CD14-positive monocyte (primary cell): ENCODE measurements at regions not wholly inside any gene's neighbourhood (a gene's known extent, or its start where the extent isn't known, plus 50 kb on each side); places are given as distances from the start of the nearest gene placed in this dataset.

Source experiments
- DNase-seq, 3 donors: peaks; one replicate each; pipeline ENCODE4 v3.0.0-alpha.2; 2011 to 2022
- H2AFZ ChIP-seq: 2 replicates; pipeline ENCODE4 v1.6.0; 2012; ENCODE audit warnings: mild to moderate bottlenecking, low read depth, low read length, inconsistent platforms; ENCODE audit not compliant: insufficient read depth, poor library complexity, severe bottlenecking
- H3K27ac ChIP-seq, 2 donors: 1 replicate in 1 of 2; 2 replicates in 1 of 2; pipeline ENCODE4 v1.5.1; 2012 to 2013; ENCODE audit warnings: low read length in 2 of 2, control low read depth in 1 of 2, inconsistent platforms in 1 of 2, low read depth in 1 of 2, mild to moderate bottlenecking in 1 of 2
- H3K27me3 ChIP-seq, 2 donors: one replicate each; pipeline versions ENCODE4 v1.6.0 to v1.6.1; 2011 to 2013; ENCODE audit warnings: low read length in 2 of 2; ENCODE audit not compliant: control insufficient read depth in 2 of 2, insufficient read depth in 2 of 2
- H3K36me3 ChIP-seq, 2 donors: replicated peaks in 1 of 2; 1 replicate in 1 of 2; 2 replicates in 1 of 2; pipeline versions ENCODE4 v1.5.1 to v1.6.1; 2012 to 2013; ENCODE audit warnings: low read length in 2 of 2, control low read depth in 1 of 2, inconsistent platforms in 1 of 2, mild to moderate bottlenecking in 1 of 2; ENCODE audit not compliant: insufficient read depth in 2 of 2, control insufficient read depth in 1 of 2
- H3K4me1 ChIP-seq, 2 donors: 1 replicate in 1 of 2; 2 replicates in 1 of 2; pipeline versions ENCODE4 v1.5.1 to v1.6.1; 2012 to 2013; ENCODE audit warnings: low read length in 2 of 2, control low read depth in 1 of 2, inconsistent platforms in 1 of 2, mild to moderate bottlenecking in 1 of 2, moderate library complexity in 1 of 2; ENCODE audit not compliant: insufficient read depth in 2 of 2, control insufficient read depth in 1 of 2
- H3K4me2 ChIP-seq: replicated peaks from 2 replicates; pipeline ENCODE3; 2012; ENCODE audit warnings: low read length, moderate library complexity, mild to moderate bottlenecking; ENCODE audit not compliant: poor library complexity, severe bottlenecking; ENCODE audit errors: extremely low read depth
- H3K4me3 ChIP-seq, 3 experiments: fragments of 200-600 bp in 1 of 3; sonication (generic) in 1 of 3; replicated peaks in 1 of 3; 1 replicate in 2 of 3; 2 replicates in 1 of 3; pipeline ENCODE4 v1.5.1; 2011 to 2013; ENCODE audit warnings: low read length in 3 of 3, mild to moderate bottlenecking in 3 of 3, control low read depth in 2 of 3, low read depth in 2 of 3, inconsistent platforms in 1 of 3, moderate library complexity in 1 of 3
- H3K79me2 ChIP-seq: 2 replicates; pipeline ENCODE4 v1.6.0; 2012; ENCODE audit warnings: mild to moderate bottlenecking, control low read depth, inconsistent platforms, low read length, moderate library complexity; ENCODE audit not compliant: insufficient read depth
- H3K9ac ChIP-seq: 2 replicates; pipeline ENCODE4 v1.6.0; 2017; ENCODE audit warnings: low read length, mild to moderate bottlenecking; ENCODE audit not compliant: insufficient read depth, poor library complexity, severe bottlenecking
- H3K9me3 ChIP-seq, 2 donors: replicated peaks in 1 of 2; 1 replicate in 1 of 2; 2 replicates in 1 of 2; pipeline versions ENCODE4 v1.5.1 to v1.6.1; 2012 to 2013; ENCODE audit warnings: low read length in 2 of 2, control low read depth in 1 of 2; ENCODE audit not compliant: control insufficient read depth in 1 of 2, insufficient read depth in 1 of 2
- H4K20me1 ChIP-seq: 2 replicates; pipeline ENCODE4 v1.6.0; 2012; ENCODE audit warnings: mild to moderate bottlenecking, low read length, control low read depth, moderate library complexity; ENCODE audit not compliant: insufficient read depth
- H3K27ac Mint-ChIP-seq, 7 donors: one replicate each; pipeline ENCODE4 v1.8.0; 2020; ENCODE audit warnings: mild to moderate bottlenecking in 7 of 7, mixed read lengths in 7 of 7, moderate library complexity in 6 of 7, inconsistent platforms in 2 of 7
- H3K27me3 Mint-ChIP-seq, 3 donors: one replicate each; pipeline ENCODE4 v1.8.0; 2021 to 2022; ENCODE audit warnings: low read depth in 3 of 3, mild to moderate bottlenecking in 3 of 3, mixed read lengths in 3 of 3, moderate library complexity in 3 of 3, inconsistent platforms in 1 of 3
- H3K36me3 Mint-ChIP-seq, 2 donors: one replicate each; pipeline ENCODE4 v1.8.0; 2020; ENCODE audit warnings: mixed read lengths in 2 of 2, inconsistent platforms in 1 of 2, mild to moderate bottlenecking in 1 of 2
- H3K4me1 Mint-ChIP-seq: one replicate; pipeline ENCODE4 v1.8.0; 2020; ENCODE audit warnings: mild to moderate bottlenecking, mixed read lengths
- H3K4me3 Mint-ChIP-seq, 2 donors: one replicate each; pipeline ENCODE4 v1.8.0; 2020; ENCODE audit warnings: mild to moderate bottlenecking in 2 of 2, mixed read lengths in 2 of 2, moderate library complexity in 1 of 2
- H3K9me3 Mint-ChIP-seq, 7 donors: one replicate each; pipeline ENCODE4 v1.8.0; 2020 to 2022; ENCODE audit warnings: mixed read lengths in 7 of 7, mild to moderate bottlenecking in 6 of 7, moderate library complexity in 6 of 7, inconsistent platforms in 2 of 7
- CTCF ChIP-seq: fragments of 200-600 bp; IDR thresholded peaks from one replicate; pipeline ENCODE4 v1.8.0; 2022; ENCODE audit warnings: antibody characterized with exemption, mild to moderate bottlenecking
- WGBS: methylation state at CpG from one replicate; pipeline ENCODE4 v1.1.5; 2013; ENCODE audit warnings: missing lambda C conversion rate; ENCODE audit not compliant: insufficient coverage; 5-methylcytosine and 5-hydroxymethylcytosine counted together
- intact Hi-C, 2 donors: fragments of 100-400 bp; cut with micrococcal nuclease; formaldehyde crosslinking; loops; one replicate each; pipeline versions ENCODE4 v1.15.0 to v1.15.1; 2023

- intact Hi-C loops: no loop called here
- peaks cover 14 to 49% (median 29%) of the 10 kb centered on the region in 3 donors for H3K27me3 Mint-ChIP-seq
- no CpG with 5 or more reads among the region's 2 CpGs for WGBS
Measured at GRCh38 chr2:16015903-16016265, 75.5 kb downstream of the MYCN start.

GRCh38 chr2:16015210-16015902, 75.0 kb downstream of the MYCN start:
- Mint-ChIP-seq H3K4me1 (peaks cover 13% of the 10 kb centered on the region), H3K27ac (no peak overlapping the region), H3K27me3 (peaks cover 13 to 48% (median 29%) of the 10 kb centered on the region in 3 donors), H3K9me3 (peaks cover 0 to 13% (median 3%) of the 10 kb centered on the region in 7 donors), H3K4me3 (peak overlapping the region in 1 of 2 donors; percentile 68), H3K36me3 (no peaks in the 10 kb centered on the region)
- Histone ChIP-seq H3K4me3 (no peak overlapping the region), H3K36me3 (no peaks in the 10 kb centered on the region), H2AFZ (no peak overlapping the region), H3K79me2 (no peaks in the 10 kb centered on the region), H4K20me1 (no peaks in the 10 kb centered on the region), H3K27ac (no peak overlapping the region), H3K27me3 (peaks cover 14 to 47% of the 10 kb centered on the region in 2 donors), H3K9ac (no peak overlapping the region), H3K4me1 (no peaks in the 10 kb centered on the region), H3K9me3 (peaks cover 0 to 10% of the 10 kb centered on the region in 2 donors), H3K4me2 (no peak overlapping the region)
- no peak for DNase-seq
- WGBS: 90% methylated on average over 10 of the region's 15 CpGs
- no peak for TF ChIP-seq CTCF
- intact Hi-C loops: no loop called here

More at GRCh38 chr2:16015903-16016265, 75.5 kb downstream of the MYCN start:
- no peaks in the 10 kb centered on the region for H3K36me3 ChIP-seq
- no peak overlapping the region for H2AFZ ChIP-seq
- no peak for DNase-seq
- H3K4me3 ChIP-seq: no peak overlapping the region
- H3K9ac ChIP-seq: no peak overlapping the region
- H3K36me3 Mint-ChIP-seq: no peaks in the 10 kb centered on the region
- H4K20me1 ChIP-seq: no peaks in the 10 kb centered on the region
- peaks cover 14 to 47% of the 10 kb centered on the region in 2 donors for H3K27me3 ChIP-seq
- H3K27ac Mint-ChIP-seq: no peak overlapping the region
- H3K27ac ChIP-seq: no peak overlapping the region
- peaks cover 0 to 10% of the 10 kb centered on the region in 2 donors for H3K9me3 ChIP-seq
- H3K4me1 ChIP-seq: no peaks in the 10 kb centered on the region
- no peak for TF ChIP-seq CTCF
- peaks cover 0 to 13% (median 3%) of the 10 kb centered on the region in 7 donors for H3K9me3 Mint-ChIP-seq
- no peak overlapping the region for H3K4me3 Mint-ChIP-seq
- peaks cover 13% of the 10 kb centered on the region for H3K4me1 Mint-ChIP-seq
- no peaks in the 10 kb centered on the region for H3K79me2 ChIP-seq
- H3K4me2 ChIP-seq: no peak overlapping the region
